Epithelial cell of esophagus (primary cell): ENCODE measurements at regions not wholly inside any gene's neighbourhood (a gene's known extent, or its start where the extent isn't known, plus 50 kb on each side); places are given as distances from the start of the nearest gene placed in this dataset.

Experiments
- DNase-seq: peaks from one replicate; pipeline ENCODE4 v3.0.0; 2010; ENCODE audit warnings: low read depth
- H3K4me3 ChIP-seq: 2 replicates; pipeline ENCODE4 v1.5.1; 2011; ENCODE audit warnings: mild to moderate bottlenecking, low read length, control low read depth
- TF ChIP-seq, protein P1 (sequence below): IDR thresholded peaks from 2 replicates; pipeline ENCODE4 v1.5.1; 2011; ENCODE audit warnings: low read depth, mild to moderate bottlenecking, low read length, control low read depth, inconsistent platforms; ENCODE audit not compliant: insufficient read depth; ENCODE audit errors: missing control alignments

DNA sequence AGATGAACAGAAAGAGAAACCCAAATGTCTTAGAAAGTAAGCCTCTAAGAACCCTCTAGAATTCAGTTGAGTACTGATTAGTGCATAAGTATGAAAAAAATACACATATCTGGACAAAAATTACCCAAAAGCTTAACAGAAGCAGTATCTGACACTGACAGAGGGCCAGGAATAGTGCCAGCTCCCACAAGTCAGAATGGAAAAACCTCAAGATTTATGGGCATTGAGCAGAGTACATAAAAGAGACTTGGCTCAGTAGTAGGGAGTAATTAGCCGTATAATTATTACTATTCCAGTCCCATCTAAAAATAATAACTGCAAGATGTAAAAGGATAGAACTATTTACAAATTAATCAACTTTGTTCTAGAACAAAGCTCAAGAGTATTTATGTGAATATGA, 834.5 kb downstream of the FAM181B start:
- no peak overlapping the region for H3K4me3 ChIP-seq
- TF ChIP-seq, protein P1, sequence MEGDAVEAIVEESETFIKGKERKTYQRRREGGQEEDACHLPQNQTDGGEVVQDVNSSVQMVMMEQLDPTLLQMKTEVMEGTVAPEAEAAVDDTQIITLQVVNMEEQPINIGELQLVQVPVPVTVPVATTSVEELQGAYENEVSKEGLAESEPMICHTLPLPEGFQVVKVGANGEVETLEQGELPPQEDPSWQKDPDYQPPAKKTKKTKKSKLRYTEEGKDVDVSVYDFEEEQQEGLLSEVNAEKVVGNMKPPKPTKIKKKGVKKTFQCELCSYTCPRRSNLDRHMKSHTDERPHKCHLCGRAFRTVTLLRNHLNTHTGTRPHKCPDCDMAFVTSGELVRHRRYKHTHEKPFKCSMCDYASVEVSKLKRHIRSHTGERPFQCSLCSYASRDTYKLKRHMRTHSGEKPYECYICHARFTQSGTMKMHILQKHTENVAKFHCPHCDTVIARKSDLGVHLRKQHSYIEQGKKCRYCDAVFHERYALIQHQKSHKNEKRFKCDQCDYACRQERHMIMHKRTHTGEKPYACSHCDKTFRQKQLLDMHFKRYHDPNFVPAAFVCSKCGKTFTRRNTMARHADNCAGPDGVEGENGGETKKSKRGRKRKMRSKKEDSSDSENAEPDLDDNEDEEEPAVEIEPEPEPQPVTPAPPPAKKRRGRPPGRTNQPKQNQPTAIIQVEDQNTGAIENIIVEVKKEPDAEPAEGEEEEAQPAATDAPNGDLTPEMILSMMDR = no peak
- DNase-seq = no peak

DNA sequence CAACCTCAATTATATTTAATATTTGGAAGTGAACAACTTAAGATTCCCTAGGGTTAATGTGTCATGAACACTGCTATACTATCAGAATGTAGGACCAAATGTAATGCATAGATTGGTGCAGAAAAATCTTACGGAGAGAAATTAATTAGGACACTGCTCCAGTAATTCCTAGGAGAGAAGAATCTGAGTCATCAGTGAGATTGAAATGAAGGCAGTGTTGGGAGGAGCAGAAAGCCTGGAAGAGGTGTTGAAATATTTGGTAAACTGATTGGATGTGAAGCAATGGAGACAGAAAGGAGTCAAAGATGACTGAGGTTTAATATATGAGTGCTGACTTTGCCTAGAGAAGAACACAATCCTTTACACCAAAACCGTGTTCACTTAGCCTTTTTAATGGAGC, 836.0 kb downstream of the FAM181B start:
- H3K4me3 ChIP-seq = no peak overlapping the region
- TF ChIP-seq, protein P1 = no peak
- peak; percentile 51 for DNase-seq

DNA sequence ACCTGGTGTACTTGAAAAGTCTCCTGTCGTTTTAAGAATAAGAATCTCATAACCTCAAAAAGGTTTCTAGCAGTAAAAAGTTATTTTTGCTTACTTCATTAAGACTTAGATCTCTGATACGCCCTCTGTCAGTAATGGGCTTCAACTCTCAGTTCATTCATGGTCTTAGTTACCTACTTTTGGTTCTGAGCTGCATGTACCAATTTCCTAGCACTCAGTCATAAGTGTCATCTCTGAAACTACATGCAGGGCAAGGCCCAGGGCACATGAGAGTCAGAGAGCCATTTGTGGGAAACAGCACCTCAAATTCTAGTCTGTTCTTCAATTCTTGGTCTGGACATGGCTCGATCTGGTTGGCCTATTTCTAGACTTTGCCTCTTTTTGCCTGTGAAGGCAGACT, 838.4 kb downstream of the FAM181B start:
- H3K4me3 ChIP-seq = no peak overlapping the region
- TF ChIP-seq, protein P1 = no peak
- DNase-seq = no peak

DNA sequence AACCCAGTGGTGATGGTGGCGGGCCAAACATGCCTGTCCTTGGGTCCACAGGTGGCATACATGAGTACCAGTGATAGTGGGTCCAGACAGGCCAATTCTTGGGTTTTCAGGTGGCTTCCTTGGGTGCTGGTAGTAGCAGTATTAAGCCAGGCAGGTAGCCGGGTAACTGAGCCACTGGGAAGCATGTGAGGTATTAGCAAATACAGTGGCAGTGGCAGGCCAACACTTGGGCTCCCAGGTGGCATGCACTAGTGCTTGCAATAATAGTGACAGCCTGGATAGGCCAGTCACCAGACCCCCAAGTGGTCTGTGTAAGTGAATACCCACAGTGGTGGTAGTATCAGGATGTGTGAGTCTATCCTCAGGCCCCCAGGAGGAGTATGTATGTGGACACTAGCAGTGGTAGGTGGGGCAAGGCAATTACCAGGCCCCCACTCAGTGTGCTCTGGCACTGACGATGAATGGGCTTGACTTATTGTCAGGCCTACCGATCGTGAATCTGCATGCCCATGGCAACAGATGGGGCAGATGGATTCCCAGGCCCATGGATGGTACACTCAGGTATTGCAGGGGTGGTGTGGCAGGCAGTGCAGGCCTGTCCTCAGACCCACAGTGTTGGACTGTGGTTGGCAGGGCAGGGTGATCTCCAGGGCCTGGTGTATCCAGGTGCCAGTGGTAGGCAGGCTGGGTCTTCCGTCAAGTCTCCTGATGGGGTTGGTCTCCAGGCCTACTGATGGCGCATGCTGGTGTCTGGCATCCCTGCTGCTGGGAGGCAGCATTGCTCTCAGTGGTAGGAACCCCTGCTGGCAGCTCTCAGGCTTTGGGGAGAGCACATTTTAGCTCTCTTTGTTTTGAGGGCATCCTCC, 840.7 kb downstream of the FAM181B start:
- TF ChIP-seq, protein P1 = no peak
- no peak overlapping the region for H3K4me3 ChIP-seq
- DNase-seq = no peak

DNA sequence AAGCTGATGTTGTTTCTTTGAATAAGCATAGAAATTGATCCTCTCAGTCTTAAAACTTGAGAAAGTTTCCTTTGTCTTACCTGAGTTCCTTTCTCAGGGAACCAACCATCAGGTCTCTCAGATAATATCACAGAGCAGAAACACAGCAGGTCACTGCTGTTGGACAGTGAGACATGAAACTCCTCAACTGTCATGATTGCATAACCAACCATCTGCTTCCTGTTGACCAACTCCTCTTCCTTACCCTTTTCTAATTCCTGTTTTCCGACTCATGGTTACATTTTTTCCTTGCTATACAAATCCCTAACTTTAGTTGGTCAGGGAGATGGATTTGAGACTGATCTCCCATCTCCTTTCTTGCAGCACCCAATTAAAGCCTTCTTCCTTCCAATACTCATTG, 845.3 kb downstream of the FAM181B start:
- peak; percentile 56 for DNase-seq
- TF ChIP-seq, protein P1 = no peak

DNA sequence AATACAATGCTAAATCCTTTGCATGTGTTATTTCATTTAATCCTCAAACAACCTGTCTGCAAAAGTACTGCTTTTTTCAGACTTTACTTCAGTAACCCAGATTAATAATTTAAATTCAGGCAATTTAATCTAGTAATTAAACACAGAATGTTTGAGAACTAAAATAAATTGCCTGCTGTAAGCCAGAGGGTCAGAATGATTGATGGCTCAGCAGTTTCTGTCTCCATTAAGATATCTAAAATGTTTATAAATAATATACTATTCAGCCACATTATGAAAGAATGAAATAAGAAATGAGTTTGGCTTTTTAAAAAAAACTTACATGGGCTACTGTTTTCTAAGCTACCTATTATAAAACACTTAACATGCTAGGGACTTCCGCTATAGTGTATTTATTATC, 846.0 kb downstream of the FAM181B start:
- TF ChIP-seq, protein P1 = no peak
- no peak overlapping the region for H3K4me3 ChIP-seq
- no peak for DNase-seq

More for the DNA sequence above, 845.3 kb downstream of the FAM181B start:
- no peak overlapping the region for H3K4me3 ChIP-seq

DNA sequence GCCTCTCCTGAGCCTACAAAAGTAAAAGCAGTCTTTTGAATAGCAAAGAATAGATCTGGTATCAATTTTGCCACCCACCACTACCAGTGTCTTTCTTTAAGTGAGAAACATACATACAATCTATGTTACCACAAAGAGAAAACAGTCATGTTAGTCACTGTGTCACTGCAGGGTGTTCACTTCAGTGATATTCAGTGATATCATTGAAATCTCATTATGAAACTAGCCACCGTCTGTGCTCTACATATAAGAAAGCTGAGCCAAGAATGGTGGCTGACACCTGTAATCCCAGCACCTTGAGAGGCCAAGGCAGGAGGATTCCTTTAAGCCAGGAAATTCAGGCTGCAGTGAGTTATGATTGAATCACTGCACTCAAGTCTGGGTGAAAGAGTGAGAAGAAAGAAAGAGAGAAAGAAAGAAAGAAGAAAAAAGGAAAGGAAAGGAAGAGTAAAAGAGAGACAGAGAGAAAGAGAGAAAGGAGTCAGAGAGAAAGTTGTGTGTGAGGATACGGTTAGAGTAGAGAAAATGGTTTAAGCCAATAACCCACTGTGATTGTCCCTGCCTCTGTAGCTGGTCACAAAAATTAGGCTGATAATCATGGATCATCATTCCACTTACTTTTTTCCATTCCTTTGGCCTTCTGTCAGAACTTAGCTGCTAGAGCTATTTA, 847.1 kb downstream of the FAM181B start:
- DNase-seq = no peak
- TF ChIP-seq, protein P1 = no peak
- no peak overlapping the region for H3K4me3 ChIP-seq
